EL (cell line): ENCODE measurements at regions not wholly inside any gene's neighbourhood (a gene's known extent, or its start where the extent isn't known, plus 50 kb on each side); places are given as distances from the start of the nearest gene placed in this dataset.
"Not testable (repeated sequence)": the region's sequence is repeated elsewhere in the genome, so short reads cannot be mapped to it uniquely, and the experiment has no call there.

ENCODE experiments used
- DNase-seq: peaks from one replicate; pipeline ENCODE4 v3.0.0-alpha.2; 2016

GRCh38 chr5:21274361-21274760 is 1286.4 kb upstream of the CDH18 start:
- DNase-seq, result not testable (repeated sequence)

GRCh38 chr5:21263361-21263760 is 1275.4 kb upstream of the CDH18 start:
- DNase-seq, result no peak

DNA sequence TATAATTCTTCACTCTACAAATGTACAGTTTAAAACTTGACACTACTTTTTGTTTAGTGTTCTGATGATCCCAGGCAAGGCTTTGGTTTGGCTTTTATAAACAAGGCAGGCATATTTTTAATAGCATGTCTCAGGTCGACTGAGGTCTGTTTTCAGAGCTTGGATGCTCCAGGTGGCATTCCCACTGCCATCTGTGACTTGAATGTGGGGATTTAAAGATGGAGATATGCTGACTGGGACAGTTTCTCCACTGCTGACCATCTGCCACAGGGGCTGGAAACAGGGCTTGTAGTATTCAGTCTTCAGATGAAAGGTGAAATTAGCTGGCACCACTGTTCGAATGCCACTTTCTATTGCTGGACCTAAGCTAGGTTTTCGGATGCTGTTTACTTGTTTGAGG is 1266.2 kb upstream of the CDH18 start:
- no peak for DNase-seq

DNA sequence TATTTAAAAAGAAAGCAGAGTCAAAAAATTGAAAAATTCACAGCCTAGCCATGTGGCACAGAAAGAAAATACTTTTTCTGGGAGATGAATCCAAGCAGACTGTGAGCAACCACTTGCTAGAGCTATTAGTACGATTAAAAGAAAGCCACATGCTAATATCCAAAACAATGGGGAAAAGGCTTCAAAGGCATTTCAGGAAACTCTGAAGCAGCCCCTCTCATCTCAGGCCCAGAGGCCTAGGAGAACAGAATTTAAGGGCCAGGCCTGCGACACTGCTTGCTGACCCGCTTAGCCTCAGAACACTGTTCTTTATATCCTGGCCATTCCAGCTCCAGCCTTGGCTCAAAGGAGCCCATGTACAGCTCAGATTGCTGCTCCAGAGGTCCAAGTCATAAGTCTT is 1257.0 kb upstream of the CDH18 start:
- no peak for DNase-seq

DNA sequence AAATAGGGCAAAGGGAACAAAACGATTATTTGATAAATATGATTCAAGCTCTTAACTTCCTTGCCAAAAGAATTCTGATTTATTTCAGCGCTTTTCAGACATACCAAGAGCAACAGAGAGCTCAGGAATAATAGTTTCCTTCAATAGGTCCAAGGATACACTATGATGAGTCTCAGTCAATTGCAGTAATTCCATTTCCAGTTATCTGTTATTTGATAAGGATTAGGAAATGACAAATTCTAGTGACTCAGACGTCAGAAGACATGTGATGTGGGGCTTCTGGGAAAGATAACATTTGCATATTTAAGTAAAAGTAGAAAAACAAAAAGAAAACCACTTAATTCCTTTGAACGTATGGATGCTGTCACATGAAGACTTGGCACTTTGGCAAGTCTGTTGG is 1250.8 kb upstream of the CDH18 start:
- DNase-seq, result no peak

GRCh38 chr5:21237461-21237860 is 1249.5 kb upstream of the CDH18 start:
- no peak for DNase-seq

GRCh38 chr5:21236971-21237427 is 1249.0 kb upstream of the CDH18 start:
- DNase-seq, result no peak

DNA sequence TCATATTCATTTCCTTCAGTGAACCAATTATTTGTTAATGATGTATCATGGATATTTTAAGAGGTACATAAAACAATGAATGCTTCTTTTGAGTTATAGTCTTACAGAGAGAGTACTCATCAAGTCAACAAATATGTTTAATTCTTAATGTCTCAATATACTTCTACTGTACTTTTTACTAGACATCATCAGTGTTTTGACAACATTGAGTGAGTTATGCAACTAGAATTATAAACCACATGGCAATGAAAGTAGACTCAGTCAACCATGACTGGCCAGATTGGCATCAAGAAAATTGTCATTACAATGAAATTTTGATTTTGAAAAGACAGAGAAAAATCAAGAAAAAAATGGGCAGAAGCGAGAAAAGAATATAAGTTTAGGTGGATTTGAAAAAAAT is 1248.1 kb upstream of the CDH18 start:
- no peak for DNase-seq

- no peak for DNase-seq
Measured at GRCh38 chr5:21225223-21226064, 1237.4 kb upstream of the CDH18 start.

GRCh38 chr5:21221616-21222015 is 1233.6 kb upstream of the CDH18 start:
- no peak for DNase-seq

DNA sequence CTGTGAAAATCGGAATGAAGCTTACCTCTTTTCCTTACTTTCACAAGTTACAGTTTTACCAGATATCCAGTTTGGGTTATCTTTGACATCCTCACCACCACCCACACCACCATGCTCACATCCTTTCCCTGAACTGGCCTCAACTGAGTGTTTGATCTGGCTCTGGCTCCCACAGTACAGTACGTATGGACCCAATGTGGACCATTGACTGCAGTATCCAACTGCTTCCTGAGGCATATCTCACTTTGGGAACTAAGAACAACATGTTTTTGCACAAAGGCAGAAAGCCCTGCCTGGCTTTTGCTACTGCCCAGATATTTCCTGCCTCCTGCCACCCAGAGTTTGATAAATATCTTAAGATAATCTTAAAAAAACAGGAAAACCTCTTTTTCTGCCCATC is 1232.0 kb upstream of the CDH18 start:
- no peak for DNase-seq

- DNase-seq, result no peak
Measured at GRCh38 chr5:21219251-21219650, 1231.3 kb upstream of the CDH18 start.

DNA sequence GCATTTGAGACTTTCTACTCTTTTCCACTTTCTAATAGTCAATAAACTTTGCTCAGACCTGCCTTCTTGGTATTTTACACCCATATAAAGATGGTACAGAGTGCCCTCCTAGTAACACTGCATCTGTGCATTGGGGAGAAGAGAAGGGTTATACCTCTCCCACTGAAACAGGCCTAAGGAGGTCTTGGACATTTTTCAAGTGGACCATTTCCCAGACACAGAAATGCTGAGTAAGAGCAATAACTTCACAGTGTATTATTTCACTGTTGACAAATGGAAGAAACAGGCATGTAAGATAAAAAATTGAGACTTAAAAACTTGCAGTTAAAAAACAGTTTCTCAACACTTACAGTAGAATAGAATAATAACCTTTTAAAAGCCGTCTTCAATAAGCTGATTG is 1224.0 kb upstream of the CDH18 start:
- no peak for DNase-seq

DNA sequence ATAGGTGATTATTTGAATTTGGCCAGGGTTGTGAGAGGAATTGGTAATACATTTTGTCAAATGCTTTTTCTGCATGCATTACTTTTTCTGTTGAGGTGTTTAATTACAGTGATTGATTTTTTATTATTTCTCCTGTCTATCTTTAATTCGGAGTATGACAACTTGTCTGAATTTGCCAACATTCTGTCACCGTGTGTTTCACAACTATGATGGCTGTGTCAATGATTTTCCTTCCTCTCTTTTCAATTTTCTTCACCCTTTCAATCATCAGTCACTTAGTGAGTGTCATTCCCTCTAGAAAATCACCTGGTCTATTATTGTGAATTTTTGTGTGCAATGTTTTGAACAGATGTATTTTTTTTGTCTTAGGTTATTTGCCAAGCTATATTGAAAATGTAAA is 1221.4 kb upstream of the CDH18 start:
- DNase-seq, result no peak

GRCh38 chr5:21199087-21199486 is 1211.1 kb upstream of the CDH18 start:
- DNase-seq, result no peak

DNA sequence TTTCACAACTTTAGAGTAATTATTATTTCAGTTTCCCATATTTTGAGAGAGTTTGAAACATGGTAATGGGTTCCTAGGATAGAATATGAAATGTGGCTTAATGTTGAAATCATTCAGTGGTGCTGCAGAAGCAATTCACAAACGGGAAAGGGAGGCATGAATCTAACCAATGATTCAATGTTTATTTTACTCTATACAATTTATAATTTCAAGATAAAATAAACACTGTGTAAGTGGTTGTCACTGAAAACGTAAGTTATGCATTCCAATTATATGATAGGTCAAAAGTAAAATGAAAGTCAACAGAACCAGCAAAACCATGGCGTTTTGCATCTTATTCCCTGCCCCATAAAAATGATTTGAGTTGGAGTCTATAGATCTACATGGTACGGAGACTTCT is 1207.1 kb upstream of the CDH18 start:
- no peak for DNase-seq

GRCh38 chr5:21185536-21185935 is 1197.5 kb upstream of the CDH18 start:
- no peak for DNase-seq

DNA sequence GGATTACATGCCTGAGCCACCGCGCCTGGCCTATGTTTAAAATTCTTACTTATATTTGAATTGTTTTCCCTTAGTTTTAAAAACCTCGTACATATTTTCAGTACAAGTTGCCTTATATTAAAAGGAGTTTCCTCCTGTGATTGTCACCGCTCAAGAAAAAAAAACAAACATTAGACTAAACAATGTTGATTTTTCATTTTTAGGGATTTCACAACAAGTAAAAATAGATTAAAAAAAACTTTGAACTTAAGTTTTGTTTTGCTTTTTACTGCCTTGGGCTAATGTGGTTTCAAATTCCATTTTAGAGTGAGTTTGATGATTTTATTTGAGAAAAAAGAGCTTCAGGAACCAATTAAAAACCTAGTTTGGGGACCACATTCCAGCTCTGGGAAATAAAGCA is 1196.6 kb upstream of the CDH18 start:
- no peak for DNase-seq

DNA sequence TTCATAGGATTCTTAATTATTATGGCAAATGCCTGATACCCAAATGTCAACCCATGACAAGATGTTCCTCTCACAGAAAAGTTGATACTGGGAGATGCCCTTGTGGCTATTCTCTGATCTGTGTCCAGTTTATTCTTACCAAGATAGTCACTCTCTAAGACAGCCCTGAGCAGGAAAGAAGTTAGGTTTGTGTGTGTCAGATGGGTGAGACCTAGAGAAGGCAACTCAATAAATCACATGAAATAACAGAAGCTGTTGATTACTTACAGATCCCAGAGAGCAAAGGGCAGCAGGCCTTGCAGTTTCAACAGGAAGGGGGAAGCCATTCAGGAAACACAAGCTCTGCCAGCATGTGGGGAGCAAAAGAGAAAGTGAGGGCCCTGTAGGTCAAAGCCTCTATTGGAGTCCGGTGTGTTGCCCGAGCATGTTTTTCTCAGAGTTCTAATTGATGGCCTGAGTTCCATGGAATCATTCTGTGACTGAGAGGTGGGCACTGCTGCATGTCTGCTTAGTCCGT is 1193.7 kb upstream of the CDH18 start:
- no peak for DNase-seq

GRCh38 chr5:21173526-21173925 is 1185.5 kb upstream of the CDH18 start:
- no peak for DNase-seq

DNA sequence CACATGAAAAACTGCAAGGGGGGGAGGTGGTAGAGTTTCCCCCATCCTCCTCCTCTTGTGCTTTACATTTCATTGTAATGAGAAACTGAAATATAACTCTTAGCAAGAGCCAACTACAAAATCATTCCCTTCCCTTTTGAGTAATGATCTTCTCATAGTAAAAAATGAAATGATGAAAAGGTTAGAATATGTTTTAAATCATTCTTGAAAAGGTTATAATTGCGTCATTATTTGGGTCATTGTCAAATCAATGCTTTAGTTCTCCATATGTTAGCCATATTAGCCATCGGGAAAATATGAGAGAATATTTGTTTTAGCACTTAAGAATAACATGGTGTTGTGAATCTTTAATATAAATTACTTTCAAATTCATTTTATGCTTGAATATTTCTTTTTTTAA is 1185.0 kb upstream of the CDH18 start:
- DNase-seq, result no peak

DNA sequence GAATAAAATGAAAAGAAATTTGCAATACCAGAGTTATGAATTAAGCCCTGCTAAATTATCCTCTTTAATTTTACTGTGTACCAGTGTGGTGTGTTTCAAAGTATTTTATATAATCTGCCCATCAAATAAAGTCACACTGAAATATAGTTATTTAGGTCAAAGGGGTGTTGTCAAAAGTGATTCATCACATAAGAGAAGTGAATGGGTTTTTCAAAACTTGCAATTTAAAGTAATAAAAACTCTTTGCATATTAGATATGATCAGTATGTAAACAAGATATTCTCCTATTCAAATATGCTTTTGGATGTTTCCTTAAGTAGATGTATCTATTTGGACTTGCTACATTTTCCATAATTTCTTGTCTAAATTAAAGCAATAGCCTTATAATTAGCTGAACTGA is 1183.0 kb upstream of the CDH18 start:
- DNase-seq, result no peak

DNA sequence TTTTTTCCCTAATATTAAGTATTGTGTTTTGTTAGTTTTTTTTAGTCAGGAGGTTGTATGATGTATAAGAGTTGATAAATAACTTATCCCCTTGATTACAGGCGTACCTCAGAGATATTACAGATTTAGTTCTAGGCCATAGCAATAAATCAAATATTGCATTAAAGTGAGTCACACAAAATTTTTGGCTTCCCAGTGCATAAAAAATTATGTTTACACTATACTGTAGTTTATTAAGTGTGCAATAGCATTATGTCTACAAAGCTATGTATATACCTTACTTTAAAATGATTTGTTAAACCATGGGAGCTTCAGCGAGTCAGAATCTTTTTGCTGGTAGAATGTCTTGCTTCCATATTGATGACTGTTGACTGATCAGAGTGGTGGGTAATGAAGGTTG is 1180.6 kb upstream of the CDH18 start:
- no peak for DNase-seq

- DNase-seq, result no peak
Measured at GRCh38 chr5:21165344-21165743, 1177.3 kb upstream of the CDH18 start.

DNA sequence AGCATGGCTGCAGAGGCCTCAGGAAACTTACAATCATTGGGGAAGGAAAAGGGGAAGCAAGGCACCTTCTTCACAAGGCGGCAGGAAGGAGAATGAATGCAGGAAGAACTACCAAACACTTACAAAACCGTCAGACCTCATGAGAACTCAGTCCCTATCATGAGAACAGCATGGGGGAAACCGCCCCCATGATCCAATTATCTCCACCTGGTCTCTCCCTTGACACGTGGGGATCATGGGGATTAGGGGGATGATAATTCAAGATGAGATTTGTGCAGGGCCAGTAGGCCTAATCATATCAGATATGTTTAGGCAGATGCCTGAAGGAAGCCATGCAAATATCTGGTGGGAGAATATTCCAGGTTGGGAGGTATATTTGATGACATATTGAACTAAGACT is 1176.4 kb upstream of the CDH18 start:
- DNase-seq, result no peak
